H9 (cell line): ENCODE measurements at regions not wholly inside any gene's neighbourhood (a gene's known extent, or its start where the extent isn't known, plus 50 kb on each side); places are given as distances from the start of the nearest gene placed in this dataset.

Experiments
- DNase-seq: peaks from one replicate; pipeline ENCODE4 v3.0.0-alpha.2; 2017
- H2AFZ ChIP-seq: one replicate; pipeline ENCODE4 v1.6.1; 2013; ENCODE audit warnings: mild to moderate bottlenecking, low read length, control low read depth, moderate library complexity
- H2AK5ac ChIP-seq: 2 replicates; pipeline ENCODE4 v1.6.1; 2013; ENCODE audit warnings: low read length, control low read depth, mixed read lengths; ENCODE audit not compliant: insufficient read length
- H2BK120ac ChIP-seq: one replicate; pipeline ENCODE4 v1.6.1; 2013; ENCODE audit warnings: low read depth, mild to moderate bottlenecking, low read length, control low read depth, inconsistent platforms; ENCODE audit not compliant: poor library complexity, severe bottlenecking
- H2BK12ac ChIP-seq: 2 replicates; pipeline ENCODE4 v1.6.1; 2013; ENCODE audit warnings: low read length, control low read depth, mixed read lengths, low read depth; ENCODE audit not compliant: insufficient read length
- H2BK15ac ChIP-seq: 2 replicates; pipeline ENCODE4 v1.6.1; 2013; ENCODE audit warnings: low read depth, low read length, control low read depth
- H2BK20ac ChIP-seq: one replicate; pipeline ENCODE4 v1.6.1; 2013; ENCODE audit warnings: low read depth, mild to moderate bottlenecking, low read length, control low read depth, inconsistent platforms; ENCODE audit not compliant: poor library complexity, severe bottlenecking
- H2BK5ac ChIP-seq: 2 replicates; pipeline ENCODE4 v1.6.1; 2013; ENCODE audit warnings: low read length, control low read depth, mixed read lengths; ENCODE audit not compliant: insufficient read length
- H3K14ac ChIP-seq: 2 replicates; pipeline ENCODE4 v1.6.1; 2013; ENCODE audit warnings: low read length, control low read depth; ENCODE audit not compliant: insufficient read depth
- H3K18ac ChIP-seq: 2 replicates; pipeline ENCODE4 v1.6.1; 2013; ENCODE audit warnings: low read depth, mild to moderate bottlenecking, mixed read lengths, low read length, control low read depth; ENCODE audit not compliant: insufficient read length
- H3K23ac ChIP-seq: 2 replicates; pipeline ENCODE4 v1.6.1; 2013; ENCODE audit warnings: low read length, control low read depth, mixed read lengths, low read depth; ENCODE audit not compliant: insufficient read length
- H3K23me2 ChIP-seq: 2 replicates; pipeline ENCODE4 v1.6.1; 2013; ENCODE audit warnings: low read depth, mild to moderate bottlenecking, mixed read lengths, low read length, control low read depth; ENCODE audit not compliant: insufficient read length, poor library complexity, severe bottlenecking
- H3K27ac ChIP-seq: 2 replicates; pipeline ENCODE4 v1.5.1; 2013; ENCODE audit warnings: low read length, control low read depth, mixed read lengths, low read depth; ENCODE audit not compliant: insufficient read length
- H3K27me3 ChIP-seq: 2 replicates; pipeline ENCODE4 v1.6.1; 2013; ENCODE audit warnings: low read length, control low read depth, inconsistent platforms; ENCODE audit not compliant: insufficient read depth
- H3K4ac ChIP-seq: 2 replicates; pipeline ENCODE4 v1.6.1; 2013; ENCODE audit warnings: low read depth, mild to moderate bottlenecking, control low read depth, inconsistent platforms, low read length, moderate library complexity
- H3K4me1 ChIP-seq: 2 replicates; pipeline ENCODE4 v1.6.1; 2013; ENCODE audit warnings: low read length, control low read depth, inconsistent platforms; ENCODE audit not compliant: insufficient read depth
- H3K4me2 ChIP-seq: 2 replicates; pipeline ENCODE4 v1.6.1; 2013; ENCODE audit warnings: low read length, control low read depth, mixed read lengths; ENCODE audit not compliant: insufficient read length, insufficient read depth
- H3K56ac ChIP-seq: 2 replicates; pipeline ENCODE4 v1.6.1; 2013; ENCODE audit warnings: low read depth, mild to moderate bottlenecking, mixed read lengths, low read length, control low read depth; ENCODE audit not compliant: insufficient read length
- H3K79me1 ChIP-seq: 2 replicates; pipeline ENCODE4 v1.6.1; 2013; ENCODE audit warnings: low read depth, mild to moderate bottlenecking, moderate library complexity, low read length, control low read depth, inconsistent platforms; ENCODE audit not compliant: insufficient read depth, poor library complexity, severe bottlenecking
- H3K79me2 ChIP-seq: 2 replicates; pipeline ENCODE4 v1.6.1; 2013; ENCODE audit warnings: low read length, control low read depth, inconsistent platforms; ENCODE audit not compliant: insufficient read depth
- H3K9ac ChIP-seq: 2 replicates; pipeline ENCODE4 v1.6.1; 2013; ENCODE audit warnings: low read length, control low read depth, mixed read lengths; ENCODE audit not compliant: insufficient read length; ENCODE audit errors: extremely low read depth
- H3K9me3 ChIP-seq: one replicate; pipeline ENCODE4 v1.6.1; 2013; ENCODE audit warnings: low read depth, low read length, inconsistent platforms; ENCODE audit not compliant: control insufficient read depth
- H3T11ph ChIP-seq: one replicate; pipeline ENCODE4 v1.6.1; 2013; ENCODE audit warnings: mild to moderate bottlenecking, low read length, control low read depth, inconsistent platforms
- H4K20me1 ChIP-seq: one replicate; pipeline ENCODE4 v1.6.1; 2013; ENCODE audit not compliant: control insufficient read depth, insufficient read length, insufficient read depth
- H4K5ac ChIP-seq: 2 replicates; pipeline ENCODE4 v1.6.1; 2013; ENCODE audit warnings: low read depth, mild to moderate bottlenecking, mixed read lengths, low read length, control low read depth; ENCODE audit not compliant: insufficient read length
- H4K8ac ChIP-seq: replicated peaks from 2 replicates; pipeline ENCODE4 v1.6.1; 2013; ENCODE audit warnings: low read length, control low read depth, mixed read lengths, low read depth; ENCODE audit not compliant: insufficient read length
- H4K91ac ChIP-seq: 2 replicates; pipeline ENCODE4 v1.6.1; 2013; ENCODE audit warnings: low read depth, mild to moderate bottlenecking, moderate library complexity, mixed read lengths, low read length, control low read depth; ENCODE audit not compliant: insufficient read length
- H3K27ac Mint-ChIP-seq, 3 experiments: 2 replicates in 2 of 3; 3 replicates in 1 of 3; pipeline ENCODE4 v1.8.0; 2020 to 2021; ENCODE audit warnings: mixed read lengths in 3 of 3, mild to moderate bottlenecking in 1 of 3, moderate library complexity in 1 of 3
- H3K27me3 Mint-ChIP-seq: 2 replicates; pipeline ENCODE4 v1.8.0; 2021; ENCODE audit warnings: low read depth, mild to moderate bottlenecking, moderate library complexity, mixed read lengths
- H3K36me3 Mint-ChIP-seq, 3 experiments: 2 replicates in 2 of 3; 3 replicates in 1 of 3; pipeline ENCODE4 v1.8.0; 2020 to 2021; ENCODE audit warnings: low read depth in 3 of 3, mixed read lengths in 3 of 3; ENCODE audit not compliant: insufficient read depth in 1 of 3
- H3K4me1 Mint-ChIP-seq, 2 experiments: 2 replicates each; pipeline ENCODE4 v1.8.0; 2020; ENCODE audit warnings: mixed read lengths in 2 of 2
- H3K4me3 Mint-ChIP-seq, 2 experiments: 2 replicates in 1 of 2; 3 replicates in 1 of 2; pipeline ENCODE4 v1.8.0; 2020 to 2021; ENCODE audit warnings: mild to moderate bottlenecking in 2 of 2, mixed read lengths in 2 of 2, moderate library complexity in 1 of 2
- H3K9me3 Mint-ChIP-seq, 2 experiments: 2 replicates in 1 of 2; 3 replicates in 1 of 2; pipeline ENCODE4 v1.8.0; 2020; ENCODE audit warnings: mild to moderate bottlenecking in 2 of 2, mixed read lengths in 2 of 2, moderate library complexity in 1 of 2
- CTCF ChIP-seq: fragments of 200-600 bp; sonication (generic); conservative IDR thresholded peaks from 3 replicates; pipeline ENCODE4 v1.8.0; 2021; ENCODE audit warnings: antibody characterized with exemption, mild to moderate bottlenecking
- WGBS: extraction: QIAGEN DNeasy Blood & Tissue Kit; methylation state at CpG from one replicate; pipeline ENCODE4 v1.1.7; 2013; ENCODE audit warnings: missing lambda C conversion rate, low lambda C conversion rate, mixed read lengths; ENCODE audit not compliant: insufficient read length; ENCODE audit errors: extremely low coverage; 5-methylcytosine and 5-hydroxymethylcytosine counted together

- Histone ChIP-seq H2BK5ac (no peak overlapping the region), H4K5ac (no peak overlapping the region), H3K23ac (no peak overlapping the region), H2AK5ac (no peak overlapping the region), H3K23me2 (no peaks in the 10 kb centered on the region), H3K9ac (no peak overlapping the region), H3K27me3 (no peaks in the 10 kb centered on the region), H3K14ac (no peak overlapping the region), H4K8ac (no peak overlapping the region), H3K4ac (no peak overlapping the region), H3K4me1 (no peaks in the 10 kb centered on the region), H3K27ac (no peak overlapping the region), H3K4me2 (no peak overlapping the region), H3K79me1 (no peaks in the 10 kb centered on the region), H3K79me2 (no peaks in the 10 kb centered on the region), H2BK12ac (no peak overlapping the region), H2BK20ac (no peak overlapping the region), H3K56ac (no peak overlapping the region), H2BK15ac (no peak overlapping the region), H4K20me1 (no peaks in the 10 kb centered on the region), H3T11ph (no peak overlapping the region), H3K18ac (no peak overlapping the region), H4K91ac (no peak overlapping the region), H3K9me3 (no peaks in the 10 kb centered on the region), H2BK120ac (no peak overlapping the region), H2AFZ (no peak overlapping the region)
- Mint-ChIP-seq H3K36me3 (no peaks in the 10 kb centered on the region), H3K4me3 (no peak overlapping the region), H3K4me1 (no peaks in the 10 kb centered on the region), H3K27ac (no peak overlapping the region), H3K9me3 (no peaks in the 10 kb centered on the region), H3K27me3 (no peaks in the 10 kb centered on the region; the same call in 1 of the 2 replicates)
- no CpG with 5 or more reads among the region's 2 CpGs for WGBS
- DNase-seq = no peak
- no peak for TF ChIP-seq CTCF
These were observed 1021.3 kb downstream of the HACE1 start for GRCh38 chr6:103838457-103838856.
